HT1080 (cell line): ENCODE measurements at regions not wholly inside any gene's neighbourhood (a gene's known extent, or its start where the extent isn't known, plus 50 kb on each side); places are given as distances from the start of the nearest gene placed in this dataset.

Experiments used
- DNase-seq: peaks from one replicate; pipeline ENCODE4 v3.0.0-alpha.2; 2015; ENCODE audit warnings: low read depth

- no peak for DNase-seq
Observed at GRCh38 chr16:86663685-86664521, 85.6 kb downstream of the FOXL1 start.

GRCh38 chr16:86664522-86665318 lies 86.4 kb downstream of the FOXL1 start:
- DNase-seq: peak; percentile 99

- DNase-seq: no peak
Observed at GRCh38 chr16:86665319-86665675, 86.9 kb downstream of the FOXL1 start.

- DNase-seq: no peak
Observed at GRCh38 chr16:86665929-86666328, 87.6 kb downstream of the FOXL1 start.

- no peak for DNase-seq
Observed at GRCh38 chr16:86667035-86667434, 88.7 kb downstream of the FOXL1 start.

GRCh38 chr16:86668136-86668910 lies 90.0 kb downstream of the FOXL1 start:
- DNase-seq: peak; percentile 11

- no peak for DNase-seq
Observed at GRCh38 chr16:86669285-86669805, 91.0 kb downstream of the FOXL1 start.

- DNase-seq: no peak
Observed at GRCh38 chr16:86669937-86670749, 91.8 kb downstream of the FOXL1 start.

GRCh38 chr16:86670750-86671234 lies 92.4 kb downstream of the FOXL1 start:
- DNase-seq: no peak

GRCh38 chr16:86671486-86672178 lies 93.3 kb downstream of the FOXL1 start:
- no peak for DNase-seq

- DNase-seq: no peak
Observed at GRCh38 chr16:86672179-86672863, 94.0 kb downstream of the FOXL1 start.

GRCh38 chr16:86673090-86673955 lies 95.0 kb downstream of the FOXL1 start:
- DNase-seq: no peak

- no peak for DNase-seq
Observed at GRCh38 chr16:86673956-86674453, 95.7 kb downstream of the FOXL1 start.

- peak; percentile 81 for DNase-seq
Observed at GRCh38 chr16:86676254-86676670, 97.9 kb downstream of the FOXL1 start.

- DNase-seq: no peak
Observed at GRCh38 chr16:86679490-86679889, 101.1 kb downstream of the FOXL1 start.

GRCh38 chr16:86680162-86680561 lies 101.8 kb downstream of the FOXL1 start:
- peak; percentile 70 for DNase-seq

GRCh38 chr16:86680661-86681030 lies 102.3 kb downstream of the FOXL1 start:
- no peak for DNase-seq
